KMS-11 (cell line): ENCODE measurements at regions not wholly inside any gene's neighbourhood (a gene's known extent, or its start where the extent isn't known, plus 50 kb on each side); places are given as distances from the start of the nearest gene placed in this dataset.

Experiments
- H2AFZ ChIP-seq: fragments of 200-600 bp; sonication (generic); 2 replicates; pipeline ENCODE4 v1.6.1; 2016; ENCODE audit warnings: antibody characterized with exemption, mixed run types, low read depth
- H3K27ac ChIP-seq: fragments of 200-600 bp; sonication (generic); 2 replicates; pipeline ENCODE4 v1.6.1; 2016; ENCODE audit warnings: mild to moderate bottlenecking, mixed run types
- H3K27me3 ChIP-seq: fragments of 200-600 bp; sonication (generic); 2 replicates; pipeline ENCODE4 v1.6.1; 2017; ENCODE audit warnings: mild to moderate bottlenecking, low read depth, mixed run types, moderate library complexity; ENCODE audit not compliant: insufficient read depth
- H3K36me3 ChIP-seq: fragments of 200-600 bp; sonication (generic); 2 replicates; pipeline ENCODE4 v1.6.1; 2017; ENCODE audit warnings: mild to moderate bottlenecking, mixed run types; ENCODE audit not compliant: insufficient read depth
- H3K4me1 ChIP-seq: fragments of 200-600 bp; sonication (generic); 2 replicates; pipeline ENCODE4 v1.6.1; 2016; ENCODE audit warnings: mild to moderate bottlenecking, low read depth, mixed run types; ENCODE audit not compliant: poor library complexity, severe bottlenecking
- H3K4me2 ChIP-seq: fragments of 200-600 bp; sonication (generic); 2 replicates; pipeline ENCODE4 v1.7.0; 2016; ENCODE audit warnings: mild to moderate bottlenecking, mixed run types
- H3K4me3 ChIP-seq: fragments of 200-600 bp; sonication (generic); IDR thresholded peaks from 2 replicates; pipeline ENCODE4 v1.6.1; 2017; ENCODE audit warnings: low read depth, low read length, mixed read lengths; ENCODE audit not compliant: insufficient read depth
- H3K79me2 ChIP-seq: fragments of 200-600 bp; sonication (generic); 2 replicates; pipeline ENCODE4 v1.6.1; 2016; ENCODE audit warnings: low read depth, mixed run types; ENCODE audit not compliant: insufficient read depth
- H3K9ac ChIP-seq: fragments of 200-600 bp; sonication (generic); 2 replicates; pipeline ENCODE4 v1.6.1; 2016; ENCODE audit warnings: mild to moderate bottlenecking, mixed run types
- H4K20me1 ChIP-seq: fragments of 200-600 bp; sonication (generic); 2 replicates; pipeline ENCODE4 v1.6.1; 2016; ENCODE audit warnings: mild to moderate bottlenecking, mixed run types; ENCODE audit not compliant: insufficient read depth
- CTCF ChIP-seq: fragments of 200-600 bp; sonication (generic); conservative IDR thresholded peaks from 2 replicates; pipeline ENCODE4 v1.6.1; 2017; ENCODE audit warnings: low read depth, mild to moderate bottlenecking, antibody characterized with exemption, low read length, moderate library complexity, mixed read lengths

- Histone ChIP-seq H4K20me1 (no peaks in the 10 kb centered on the region), H3K36me3 (no peaks in the 10 kb centered on the region), H3K4me2 (no peak overlapping the region), H3K79me2 (no peaks in the 10 kb centered on the region), H3K4me3 (no peak overlapping the region), H3K27me3 (no peaks in the 10 kb centered on the region), H3K27ac (no peak overlapping the region), H3K9ac (no peak overlapping the region), H2AFZ (no peak overlapping the region), H3K4me1 (no peaks in the 10 kb centered on the region)
- TF ChIP-seq CTCF: no peak
These were observed 68.9 kb upstream of the HDAC9 start for GRCh38 chr7:18426564-18427226.

- H3K36me3 ChIP-seq: no peaks in the 10 kb centered on the region
- H3K27ac ChIP-seq: no peak overlapping the region
- H3K4me1 ChIP-seq: no peaks in the 10 kb centered on the region
- TF ChIP-seq CTCF: no peak
- H3K9ac ChIP-seq: no peak overlapping the region
- H4K20me1 ChIP-seq: no peaks in the 10 kb centered on the region
- no peak overlapping the region for H2AFZ ChIP-seq
- no peaks in the 10 kb centered on the region for H3K27me3 ChIP-seq
- H3K4me2 ChIP-seq: no peak overlapping the region
- no peak overlapping the region for H3K4me3 ChIP-seq
- H3K79me2 ChIP-seq: no peaks in the 10 kb centered on the region
These were observed 66.0 kb upstream of the HDAC9 start for GRCh38 chr7:18429547-18429946.

- Histone ChIP-seq H3K27ac (no peak overlapping the region), H3K4me2 (no peak overlapping the region), H3K27me3 (no peaks in the 10 kb centered on the region), H3K4me3 (no peak overlapping the region), H4K20me1 (no peaks in the 10 kb centered on the region), H2AFZ (no peak overlapping the region), H3K4me1 (no peaks in the 10 kb centered on the region), H3K9ac (no peak overlapping the region), H3K79me2 (no peaks in the 10 kb centered on the region), H3K36me3 (no peaks in the 10 kb centered on the region)
- no peak for TF ChIP-seq CTCF
These were observed 64.7 kb upstream of the HDAC9 start for GRCh38 chr7:18430810-18431209.

- Histone ChIP-seq H3K36me3 (no peaks in the 10 kb centered on the region), H3K9ac (no peak overlapping the region), H3K79me2 (no peaks in the 10 kb centered on the region), H4K20me1 (no peaks in the 10 kb centered on the region), H3K27me3 (no peaks in the 10 kb centered on the region), H2AFZ (no peak overlapping the region), H3K27ac (no peak overlapping the region), H3K4me2 (no peak overlapping the region), H3K4me1 (no peaks in the 10 kb centered on the region), H3K4me3 (no peak overlapping the region)
- no peak for TF ChIP-seq CTCF
These were observed 61.4 kb upstream of the HDAC9 start for GRCh38 chr7:18434171-18434570.
